ENCODE measurements at regions not wholly inside any gene's neighbourhood (a gene's known extent, or its start where the extent isn't known, plus 50 kb on each side); places are given as distances from the start of the nearest gene placed in this dataset.
"Not testable (repeated sequence)": the region's sequence is repeated elsewhere in the genome, so short reads cannot be mapped to it uniquely, and the experiment has no call there.

GRCh38 chr9:21591221-21592062, 109.3 kb upstream of the IFNE start:
- peak in 6 of 56 donors; percentile 0 to 7 (median 3) for DNase-seq

- no peak for DNase-seq
These were observed 109.9 kb upstream of the IFNE start for GRCh38 chr9:21592063-21592338.

GRCh38 chr9:21597284-21597683, 115.2 kb upstream of the IFNE start:
- no peak for DNase-seq

GRCh38 chr9:21598749-21599148, 116.6 kb upstream of the IFNE start:
- no peak for DNase-seq

GRCh38 chr9:21605489-21605931, 123.4 kb upstream of the IFNE start:
- no peak for DNase-seq

GRCh38 chr9:21607576-21607975, 125.5 kb upstream of the IFNE start:
- DNase-seq, result no peak

- DNase-seq, result no peak
These were observed 126.1 kb upstream of the IFNE start for GRCh38 chr9:21608200-21608599.

GRCh38 chr9:21609506-21609905, 127.4 kb upstream of the IFNE start:
- no peak for DNase-seq

- no peak for DNase-seq
These were observed 129.8 kb upstream of the IFNE start for GRCh38 chr9:21611891-21612290.

GRCh38 chr9:21615018-21615417, 132.9 kb upstream of the IFNE start:
- no peak for DNase-seq

GRCh38 chr9:21615446-21615845, 133.3 kb upstream of the IFNE start:
- no peak for DNase-seq

GRCh38 chr9:21616082-21616778, 134.1 kb upstream of the IFNE start:
- DNase-seq, result no peak

- no peak for DNase-seq
These were observed 142.8 kb upstream of the IFNE start for GRCh38 chr9:21624675-21625644.

GRCh38 chr9:21626493-21626892, 144.4 kb upstream of the IFNE start:
- no peak for DNase-seq

GRCh38 chr9:21628954-21629353, 146.8 kb upstream of the IFNE start:
- DNase-seq, result not testable (repeated sequence)

GRCh38 chr9:21634951-21635350, 152.8 kb upstream of the IFNE start:
- no peak for DNase-seq

- no peak for DNase-seq
These were observed 156.0 kb upstream of the IFNE start for GRCh38 chr9:21638104-21638503.

GRCh38 chr9:21653091-21653490, 149.3 kb upstream of the MTAP start:
- no peak for DNase-seq

- DNase-seq, result no peak
These were observed 148.8 kb upstream of the MTAP start for GRCh38 chr9:21653589-21653988.

GRCh38 chr9:21656776-21657674, 145.4 kb upstream of the MTAP start:
- no peak for DNase-seq
